ENCODE measurements at regions not wholly inside any gene's neighbourhood (a gene's known extent, or its start where the extent isn't known, plus 50 kb on each side); places are given as distances from the start of the nearest gene placed in this dataset.

DNA sequence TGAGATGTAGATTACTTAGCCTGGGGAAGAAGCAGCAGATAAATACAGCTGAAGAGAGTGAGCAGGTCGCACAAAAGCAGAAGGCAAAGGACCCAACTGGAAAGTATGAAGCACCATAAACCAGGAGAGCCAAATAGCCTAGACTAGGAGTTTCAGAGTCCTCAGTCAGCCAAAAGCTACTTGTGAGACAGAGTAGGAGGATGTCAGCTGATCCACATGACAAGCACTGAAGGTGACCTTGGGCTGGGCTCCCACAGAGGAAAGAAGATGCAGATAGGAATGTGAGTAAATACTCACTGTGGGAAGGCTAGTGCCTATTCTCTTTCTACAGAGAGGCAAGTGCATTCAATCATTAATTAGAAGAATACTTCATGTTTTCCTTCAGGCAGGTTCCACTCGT, 274.0 kb upstream of the POU3F2 start:
- ChIA-PET POLR2A (ENCODE audit: partially characterized antibody) (no interaction called here), CTCF (ENCODE audit: partially characterized antibody) (no interaction called here)
- intact Hi-C loops (cut with micrococcal nuclease): no loop called here

DNA sequence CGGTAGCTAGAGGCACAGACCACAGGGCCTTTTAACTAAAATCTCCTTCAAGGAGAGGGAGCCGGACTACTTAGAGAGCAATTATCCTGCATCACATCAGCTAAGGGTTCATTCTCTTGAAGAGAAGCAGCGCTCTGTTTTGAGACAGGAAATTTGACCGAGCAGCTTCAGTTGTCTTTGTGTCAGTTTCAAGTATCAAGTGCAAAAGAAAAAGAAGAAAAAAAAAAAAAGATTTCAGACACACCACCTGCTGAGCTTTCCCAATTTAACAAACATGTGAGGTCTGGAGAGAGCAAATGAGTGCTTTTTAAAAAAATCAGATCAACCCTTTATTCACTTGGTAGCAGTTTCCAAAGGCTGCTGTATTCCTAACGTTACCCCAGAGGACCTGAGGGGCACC, 273.5 kb upstream of the POU3F2 start:
- H3K27ac ChIP-seq (ENCODE audit: low read depth, low read length): no peak overlapping the region
- CTCF ChIA-PET (ENCODE audit: partially characterized antibody): interaction anchor here (1.1 kb wide), 1 partner anchor 10 kb away, joined by 3 read pairs; no protein-coding TSS in a partner anchor
- Mint-ChIP-seq H3K4me3 (no peak overlapping the region), H3K4me1 (no peaks in the 10 kb centered on the region), H3K36me3 (no peaks in the 10 kb centered on the region), H3K9me3 (peaks cover 0 to 3% (median 0%) of the 10 kb centered on the region in 8 donors), H3K27me3 (peaks cover 0 to 1% of the 10 kb centered on the region in 2 donors), H3K27ac (no peak overlapping the region)
- no peaks in the 10 kb centered on the region for H3K27me3 ChIP-seq (ENCODE audit: insufficient read depth, low read length)
- DNase-seq: no peak
- H3K4me3 ChIP-seq (ENCODE audit: low read length in 2 of 2): no peak overlapping the region
- no peaks in the 10 kb centered on the region for H3K9me3 ChIP-seq (ENCODE audit: control insufficient read depth in 1 of 2, low read length in 2 of 2)
- POLR2A ChIA-PET (ENCODE audit: partially characterized antibody): no interaction called here
- no peaks in the 10 kb centered on the region for H3K36me3 ChIP-seq (ENCODE audit: insufficient read depth, low read length)
- no peaks in the 10 kb centered on the region for H3K4me1 ChIP-seq (ENCODE audit: insufficient read depth, low read length)
- intact Hi-C loops (cut with micrococcal nuclease): no loop called here

More for the DNA sequence above, 274.0 kb upstream of the POU3F2 start:
- Histone ChIP-seq H3K27ac (ENCODE audit: low read depth, low read length) (no peak overlapping the region), H3K4me1 (ENCODE audit: insufficient read depth, low read length) (no peaks in the 10 kb centered on the region), H3K9me3 (ENCODE audit: control insufficient read depth in 1 of 2, low read length in 2 of 2) (no peaks in the 10 kb centered on the region), H3K36me3 (ENCODE audit: insufficient read depth, low read length) (no peaks in the 10 kb centered on the region), H3K4me3 (ENCODE audit: low read length in 2 of 2) (no peak overlapping the region), H3K27me3 (ENCODE audit: insufficient read depth, low read length) (no peaks in the 10 kb centered on the region)
- Mint-ChIP-seq H3K27ac (no peak overlapping the region), H3K27me3 (peaks cover 0 to 1% of the 10 kb centered on the region in 2 donors), H3K9me3 (peaks cover 0 to 3% (median 0%) of the 10 kb centered on the region in 8 donors), H3K4me3 (no peak overlapping the region), H3K36me3 (no peaks in the 10 kb centered on the region), H3K4me1 (no peaks in the 10 kb centered on the region)
- no peak for DNase-seq

DNA sequence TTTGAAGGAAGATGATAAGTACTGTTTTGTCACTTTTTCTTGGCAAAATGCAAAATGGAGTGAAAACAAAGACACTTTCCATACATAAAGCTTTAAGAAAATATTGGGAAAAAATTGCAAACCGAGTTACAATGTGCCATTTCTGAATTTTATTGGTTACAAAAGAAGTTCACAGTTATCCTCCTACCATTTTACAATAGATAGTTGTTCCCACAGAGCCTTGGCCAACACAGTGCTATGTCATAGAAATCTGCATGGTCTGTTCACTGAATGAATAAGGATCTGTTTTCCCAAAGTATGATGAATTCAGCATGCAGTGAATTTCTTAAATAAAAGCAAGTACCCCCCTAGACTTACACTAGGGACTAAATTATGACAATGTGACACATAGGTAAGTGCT, 268.2 kb upstream of the POU3F2 start:
- DNase-seq: no peak
- H3K4me1 ChIP-seq (ENCODE audit: insufficient read depth, low read length): no peaks in the 10 kb centered on the region
- H3K36me3 ChIP-seq (ENCODE audit: insufficient read depth, low read length): no peaks in the 10 kb centered on the region
- ChIA-PET POLR2A (ENCODE audit: partially characterized antibody) (no interaction called here), CTCF (ENCODE audit: partially characterized antibody) (no interaction called here)
- intact Hi-C loops (cut with micrococcal nuclease): no loop called here
- peaks cover 0 to 3% (median 0%) of the 10 kb centered on the region in 8 donors for H3K9me3 Mint-ChIP-seq
- H3K4me1 Mint-ChIP-seq: no peaks in the 10 kb centered on the region
- H3K27me3 ChIP-seq (ENCODE audit: insufficient read depth, low read length): no peaks in the 10 kb centered on the region
- H3K27ac ChIP-seq (ENCODE audit: low read depth, low read length): no peak overlapping the region
- H3K27ac Mint-ChIP-seq: no peak overlapping the region
- no peak overlapping the region for H3K4me3 ChIP-seq (ENCODE audit: low read length in 2 of 2)
- H3K27me3 Mint-ChIP-seq: no peaks in the 10 kb centered on the region
- no peaks in the 10 kb centered on the region for H3K36me3 Mint-ChIP-seq
- no peak overlapping the region for H3K4me3 Mint-ChIP-seq
- H3K9me3 ChIP-seq (ENCODE audit: control insufficient read depth in 1 of 2, low read length in 2 of 2): no peaks in the 10 kb centered on the region

DNA sequence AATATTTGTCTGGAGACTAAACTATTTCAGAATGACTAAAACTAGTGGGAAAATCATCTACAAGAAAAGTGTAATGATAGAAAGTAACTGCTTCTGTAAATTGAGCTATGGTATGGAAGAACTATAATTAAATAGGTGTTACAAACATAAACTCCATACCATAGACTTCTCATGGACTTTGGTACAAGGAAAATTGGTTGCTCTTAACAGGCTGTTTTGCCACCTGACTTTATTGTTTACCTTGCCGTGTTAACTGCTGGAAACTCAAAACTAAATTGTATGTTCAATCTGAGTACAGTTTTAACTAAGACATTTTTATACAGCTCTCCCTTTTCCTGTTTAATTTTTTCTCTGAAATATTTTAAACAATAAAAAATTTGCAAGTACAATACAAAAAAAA, 261.8 kb upstream of the POU3F2 start:
- no peaks in the 10 kb centered on the region for H3K36me3 Mint-ChIP-seq
- Histone ChIP-seq H3K36me3 (ENCODE audit: insufficient read depth, low read length) (no peaks in the 10 kb centered on the region), H3K4me1 (ENCODE audit: insufficient read depth, low read length) (no peaks in the 10 kb centered on the region), H3K4me3 (ENCODE audit: low read length in 2 of 2) (no peak overlapping the region), H3K27ac (ENCODE audit: low read depth, low read length) (no peak overlapping the region), H3K27me3 (ENCODE audit: insufficient read depth, low read length) (no peaks in the 10 kb centered on the region), H3K9me3 (ENCODE audit: control insufficient read depth in 1 of 2, low read length in 2 of 2) (no peaks in the 10 kb centered on the region)
- intact Hi-C loops (cut with micrococcal nuclease): no loop called here
- ChIA-PET CTCF (ENCODE audit: partially characterized antibody) (no interaction called here), POLR2A (ENCODE audit: partially characterized antibody) (no interaction called here)
- H3K27ac Mint-ChIP-seq: no peak overlapping the region
- no peak overlapping the region for H3K4me3 Mint-ChIP-seq
- no peak for DNase-seq
- no peaks in the 10 kb centered on the region for H3K9me3 Mint-ChIP-seq
- peaks cover 0 to 1% of the 10 kb centered on the region in 2 donors for H3K27me3 Mint-ChIP-seq
- H3K4me1 Mint-ChIP-seq: no peaks in the 10 kb centered on the region

DNA sequence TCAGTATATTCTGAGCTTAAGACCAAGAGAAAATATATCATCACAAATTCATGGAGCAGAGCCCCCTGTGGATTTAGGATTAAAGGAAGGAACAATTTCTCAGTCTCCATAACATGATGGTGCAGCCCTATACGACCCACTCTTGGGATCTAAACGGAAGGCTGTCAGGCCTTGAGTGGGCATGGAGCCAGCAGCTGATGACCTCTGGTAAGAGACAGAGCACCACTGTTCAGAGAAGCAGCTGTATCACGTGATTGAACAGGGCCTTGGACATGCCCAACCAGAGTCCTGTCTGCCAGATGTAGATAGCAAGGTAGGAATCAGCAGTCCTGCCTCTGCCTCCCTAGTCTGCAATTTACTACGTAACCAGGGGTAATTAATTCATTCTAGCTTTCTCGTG, 259.4 kb upstream of the POU3F2 start:
- Mint-ChIP-seq H3K9me3 (no peaks in the 10 kb centered on the region), H3K4me3 (no peak overlapping the region), H3K27me3 (peaks cover 0 to 1% of the 10 kb centered on the region in 2 donors), H3K27ac (no peak overlapping the region), H3K36me3 (no peaks in the 10 kb centered on the region), H3K4me1 (no peaks in the 10 kb centered on the region)
- Histone ChIP-seq H3K9me3 (ENCODE audit: control insufficient read depth in 1 of 2, low read length in 2 of 2) (no peaks in the 10 kb centered on the region), H3K36me3 (ENCODE audit: insufficient read depth, low read length) (no peaks in the 10 kb centered on the region), H3K4me3 (ENCODE audit: low read length in 2 of 2) (no peak overlapping the region), H3K4me1 (ENCODE audit: insufficient read depth, low read length) (no peaks in the 10 kb centered on the region), H3K27me3 (ENCODE audit: insufficient read depth, low read length) (no peaks in the 10 kb centered on the region), H3K27ac (ENCODE audit: low read depth, low read length) (no peak overlapping the region)
- ChIA-PET CTCF (ENCODE audit: partially characterized antibody) (no interaction called here), POLR2A (ENCODE audit: partially characterized antibody) (no interaction called here)
- no peak for DNase-seq
- intact Hi-C loops (cut with micrococcal nuclease): no loop called here

- no peaks in the 10 kb centered on the region for H3K4me1 ChIP-seq (ENCODE audit: insufficient read depth, low read length)
- H3K27ac ChIP-seq (ENCODE audit: low read depth, low read length): no peak overlapping the region
- no peaks in the 10 kb centered on the region for H3K9me3 Mint-ChIP-seq
- no peak overlapping the region for H3K27ac Mint-ChIP-seq
- no peak for DNase-seq
- H3K27me3 Mint-ChIP-seq: peaks cover 0 to 1% of the 10 kb centered on the region in 2 donors
- H3K36me3 ChIP-seq (ENCODE audit: insufficient read depth, low read length): no peaks in the 10 kb centered on the region
- H3K36me3 Mint-ChIP-seq: no peaks in the 10 kb centered on the region
- no peaks in the 10 kb centered on the region for H3K4me1 Mint-ChIP-seq
- intact Hi-C loops (cut with micrococcal nuclease): no loop called here
- no peak overlapping the region for H3K4me3 ChIP-seq (ENCODE audit: low read length in 2 of 2)
- ChIA-PET CTCF (ENCODE audit: partially characterized antibody) (no interaction called here), POLR2A (ENCODE audit: partially characterized antibody) (no interaction called here)
- no peaks in the 10 kb centered on the region for H3K9me3 ChIP-seq (ENCODE audit: control insufficient read depth in 1 of 2, low read length in 2 of 2)
- H3K4me3 Mint-ChIP-seq: no peak overlapping the region
- H3K27me3 ChIP-seq (ENCODE audit: insufficient read depth, low read length): no peaks in the 10 kb centered on the region
These were observed 257.6 kb upstream of the POU3F2 start for GRCh38 chr6:98576791-98577190.

- Histone ChIP-seq H3K9me3 (ENCODE audit: control insufficient read depth in 1 of 2, low read length in 2 of 2) (no peaks in the 10 kb centered on the region), H3K4me3 (ENCODE audit: low read length in 2 of 2) (no peak overlapping the region), H3K36me3 (ENCODE audit: insufficient read depth, low read length) (no peaks in the 10 kb centered on the region), H3K27me3 (ENCODE audit: insufficient read depth, low read length) (no peaks in the 10 kb centered on the region), H3K4me1 (ENCODE audit: insufficient read depth, low read length) (no peaks in the 10 kb centered on the region), H3K27ac (ENCODE audit: low read depth, low read length) (no peak overlapping the region)
- intact Hi-C loops (cut with micrococcal nuclease): no loop called here
- Mint-ChIP-seq H3K4me1 (no peaks in the 10 kb centered on the region), H3K27ac (no peak overlapping the region), H3K9me3 (no peaks in the 10 kb centered on the region), H3K4me3 (no peak overlapping the region), H3K36me3 (no peaks in the 10 kb centered on the region), H3K27me3 (peaks cover 0 to 1% of the 10 kb centered on the region in 2 donors)
- no peak for DNase-seq
- ChIA-PET POLR2A (ENCODE audit: partially characterized antibody) (no interaction called here), CTCF (ENCODE audit: partially characterized antibody) (no interaction called here)
These were observed 256.4 kb upstream of the POU3F2 start for GRCh38 chr6:98578016-98578415.

DNA sequence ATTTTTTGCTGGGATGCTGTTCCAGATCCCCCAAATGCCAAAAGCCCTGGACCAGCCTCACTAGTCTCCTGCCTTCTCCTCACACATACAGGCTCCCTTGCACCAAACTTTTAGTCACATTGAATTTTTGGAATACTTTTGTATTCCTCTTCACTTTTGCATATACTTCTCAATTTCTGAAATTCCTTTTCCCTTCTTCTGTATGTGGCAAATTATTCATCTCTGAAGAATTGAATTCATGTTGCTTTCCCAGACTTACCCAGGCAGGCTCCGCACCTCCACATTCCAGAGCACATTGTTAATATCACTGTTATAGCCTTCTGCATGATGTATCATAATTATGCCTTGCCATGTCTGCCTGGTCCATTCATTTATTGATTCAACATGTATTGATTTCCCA, 255.3 kb upstream of the POU3F2 start:
- H3K4me1 Mint-ChIP-seq: no peaks in the 10 kb centered on the region
- no peak overlapping the region for H3K4me3 Mint-ChIP-seq
- no peaks in the 10 kb centered on the region for H3K36me3 ChIP-seq (ENCODE audit: insufficient read depth, low read length)
- H3K9me3 Mint-ChIP-seq: no peaks in the 10 kb centered on the region
- H3K27ac Mint-ChIP-seq: no peak overlapping the region
- ChIA-PET POLR2A (ENCODE audit: partially characterized antibody) (no interaction called here), CTCF (ENCODE audit: partially characterized antibody) (no interaction called here)
- H3K27ac ChIP-seq (ENCODE audit: low read depth, low read length): no peak overlapping the region
- H3K4me1 ChIP-seq (ENCODE audit: insufficient read depth, low read length): no peaks in the 10 kb centered on the region
- H3K36me3 Mint-ChIP-seq: no peaks in the 10 kb centered on the region
- DNase-seq: no peak
- H3K27me3 ChIP-seq (ENCODE audit: insufficient read depth, low read length): no peaks in the 10 kb centered on the region
- intact Hi-C loops (cut with micrococcal nuclease): no loop called here
- peaks cover 0 to 1% of the 10 kb centered on the region in 2 donors for H3K27me3 Mint-ChIP-seq
- H3K9me3 ChIP-seq (ENCODE audit: control insufficient read depth in 1 of 2, low read length in 2 of 2): no peaks in the 10 kb centered on the region
- no peak overlapping the region for H3K4me3 ChIP-seq (ENCODE audit: low read length in 2 of 2)

All from CD4-positive, alpha-beta memory T cell (primary cell).